K562 (cell line): ENCODE measurements at regions not wholly inside any gene's neighbourhood (a gene's known extent, or its start where the extent isn't known, plus 50 kb on each side); places are given as distances from the start of the nearest gene placed in this dataset.
A peak's percentile ranks its signal among the peaks of the same experiment; 100 is the strongest.

Experiments used
- C11orf30 ChIP-seq: fragments of 450-650 bp; IDR thresholded peaks from 2 replicates; pipeline ENCODE4 v1.6.1; 2016; ENCODE audit warnings: low read depth, mild to moderate bottlenecking
- CEBPB ChIP-seq: fragments of 450-650 bp; IDR thresholded peaks from 2 replicates; pipeline ENCODE4 v1.6.1; 2016; ENCODE audit warnings: missing genetic modification characterization, missing compliant biosample characterization
- COPS2 ChIP-seq: fragments of 450-650 bp; conservative IDR thresholded peaks from 2 replicates; pipeline ENCODE4 v1.6.1; 2016; ENCODE audit warnings: mild to moderate bottlenecking, moderate library complexity
- CSDE1 ChIP-seq, 2 experiments: fragments of 450-650 bp; IDR thresholded peaks; 2 replicates each; pipeline ENCODE4 v1.6.1; 2016; ENCODE audit warnings: mild to moderate bottlenecking in 1 of 2
- EP400 ChIP-seq: fragments of 450-650 bp; IDR thresholded peaks from 2 replicates; pipeline ENCODE4 v1.6.1; 2017; ENCODE audit warnings: antibody characterized with exemption, mild to moderate bottlenecking, moderate library complexity
- HOXB6 ChIP-seq: fragments of 250-450 bp; sonication (Bioruptor Pico); IDR thresholded peaks from 2 replicates; pipeline ENCODE4 v1.5.1; 2022; ENCODE audit warnings: mild to moderate bottlenecking, borderline replicate concordance
- MAZ ChIP-seq, 2 experiments: fragments of 450-650 bp in 1 of 2; sonication (generic) in 1 of 2; formaldehyde crosslinking; IDR thresholded peaks in 1 of 2; conservative IDR thresholded peaks in 1 of 2; 2 replicates each; pipeline versions ENCODE4 v1.4.0 to v1.5.0; 2020; ENCODE audit warnings: mild to moderate bottlenecking in 1 of 2, missing genetic modification reagents in 1 of 2
- MCM7 ChIP-seq, 2 experiments: fragments of 450-650 bp; IDR thresholded peaks; 2 replicates each; pipeline ENCODE4 v1.6.1; 2016 to 2018
- NFRKB ChIP-seq: fragments of 450-650 bp; IDR thresholded peaks from 2 replicates; pipeline ENCODE4 v1.6.1; 2016; ENCODE audit warnings: low read depth
- RAD51 ChIP-seq: fragments of 450-650 bp; IDR thresholded peaks from 2 replicates; pipeline ENCODE4 v1.7.1; 2016; ENCODE audit warnings: low read depth, mild to moderate bottlenecking, borderline replicate concordance
- RBM39 ChIP-seq: fragments of 200-400 bp; formaldehyde crosslinking; optimal IDR thresholded peaks from 2 replicates; pipeline ENCODE3; 2018; ENCODE audit warnings: low read depth, low read length
- RCOR1 ChIP-seq, 2 experiments: IDR thresholded peaks; 2 replicates each; pipeline ENCODE4 v1.6.1; 2012; ENCODE audit warnings: low read depth in 2 of 2, low read length in 2 of 2, borderline replicate concordance in 1 of 2, improper control_type of control experiment in 1 of 2
- RNF2 ChIP-seq: sonication (generic); IDR thresholded peaks from 2 replicates; pipeline ENCODE4 v1.6.1; 2016
- SP2 ChIP-seq: IDR thresholded peaks from 2 replicates; pipeline ENCODE4 v1.6.1; 2011; ENCODE audit warnings: mild to moderate bottlenecking, low read depth, low read length, moderate library complexity; ENCODE audit not compliant: poor library complexity, severe bottlenecking; ENCODE audit errors: extremely low read depth
- TAF1 ChIP-seq: IDR thresholded peaks from 2 replicates; pipeline ENCODE4 v1.6.1; 2011; ENCODE audit warnings: mild to moderate bottlenecking, low read length, moderate library complexity; ENCODE audit not compliant: insufficient read depth, control insufficient read depth, severe bottlenecking; ENCODE audit errors: extremely low read depth
- ZFP36 ChIP-seq: fragments of 150-350 bp; IDR thresholded peaks from 2 replicates; pipeline ENCODE4 v1.6.1; 2018; ENCODE audit warnings: low read length, low read depth; ENCODE audit not compliant: partially characterized antibody
- ZNF175 ChIP-seq: fragments of 200-800 bp; sonication (Bioruptor generic); IDR thresholded peaks from 2 replicates; pipeline ENCODE4 v1.6.1; 2016; ENCODE audit warnings: low read depth, mild to moderate bottlenecking, missing genetic modification characterization, missing compliant biosample characterization
- ZNF184 ChIP-seq: sonication (generic); formaldehyde crosslinking; IDR thresholded peaks from 2 replicates; pipeline ENCODE4 v1.5.0; 2020; ENCODE audit warnings: missing genetic modification reagents
- ZNF384 ChIP-seq: IDR thresholded peaks from 2 replicates; pipeline ENCODE4 v1.6.1; 2012; ENCODE audit warnings: low read depth, low read length, improper control_type of control experiment
- ZNF785 ChIP-seq: fragments of 250-450 bp; sonication (Bioruptor Pico); IDR thresholded peaks from 2 replicates; pipeline ENCODE4 v1.4.0; 2020; ENCODE audit warnings: mild to moderate bottlenecking
- ZSCAN32 ChIP-seq: fragments of 450-650 bp; formaldehyde crosslinking; IDR thresholded peaks from 2 replicates; pipeline ENCODE4 v1.4.0; 2020; ENCODE audit warnings: mild to moderate bottlenecking, moderate library complexity
- TF ChIP-seq, protein P1 (sequence below): fragments of 200-400 bp; formaldehyde crosslinking; IDR thresholded peaks from 2 replicates; pipeline ENCODE4 v1.6.1; 2017; ENCODE audit warnings: mild to moderate bottlenecking, low read depth, low read length, moderate library complexity
- TF ChIP-seq, protein P2 (sequence below), 2 experiments: IDR thresholded peaks; 2 replicates each; pipeline ENCODE4 v1.6.1; 2012; ENCODE audit warnings: improper control_type of control experiment in 2 of 2, low read depth in 2 of 2, low read length in 2 of 2, borderline replicate concordance in 1 of 2
- TF ChIP-seq, protein P3 (sequence below): sonication (generic); formaldehyde crosslinking; IDR thresholded peaks from 2 replicates; pipeline ENCODE4 v1.8.0; 2022; ENCODE audit warnings: mild to moderate bottlenecking, missing genetic modification reagents, borderline replicate concordance

DNA sequence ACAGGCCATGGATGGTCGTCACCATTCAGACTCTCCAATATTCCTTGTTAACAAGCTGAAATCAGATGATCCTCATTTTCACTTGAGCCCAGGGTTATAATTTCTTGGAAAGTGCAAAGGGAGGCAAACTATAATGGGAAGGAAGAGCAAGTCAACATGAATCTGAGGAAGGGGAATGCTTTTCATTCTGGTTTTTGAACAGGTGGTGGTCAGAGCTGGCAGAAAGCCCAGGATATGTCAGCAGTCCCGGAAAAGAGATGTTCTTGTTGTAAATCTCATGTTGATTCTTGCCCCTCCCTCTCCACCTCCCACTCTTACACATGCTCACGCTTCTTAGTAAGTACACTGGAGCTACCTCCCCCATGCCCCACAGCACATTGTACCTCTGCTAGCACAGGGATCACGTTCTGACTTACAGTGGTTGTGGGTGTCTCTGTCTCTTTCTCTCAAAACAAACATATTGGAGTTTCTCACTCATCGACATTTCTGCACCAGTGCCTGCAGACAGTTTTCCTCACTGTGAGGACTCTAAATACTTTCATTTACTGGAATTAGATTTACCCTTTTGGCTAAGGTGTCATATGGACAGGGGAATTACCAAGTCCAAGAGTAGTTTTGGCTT lies 77.6 kb downstream of the XCL2 start (continued):
- TF ChIP-seq, protein P1, sequence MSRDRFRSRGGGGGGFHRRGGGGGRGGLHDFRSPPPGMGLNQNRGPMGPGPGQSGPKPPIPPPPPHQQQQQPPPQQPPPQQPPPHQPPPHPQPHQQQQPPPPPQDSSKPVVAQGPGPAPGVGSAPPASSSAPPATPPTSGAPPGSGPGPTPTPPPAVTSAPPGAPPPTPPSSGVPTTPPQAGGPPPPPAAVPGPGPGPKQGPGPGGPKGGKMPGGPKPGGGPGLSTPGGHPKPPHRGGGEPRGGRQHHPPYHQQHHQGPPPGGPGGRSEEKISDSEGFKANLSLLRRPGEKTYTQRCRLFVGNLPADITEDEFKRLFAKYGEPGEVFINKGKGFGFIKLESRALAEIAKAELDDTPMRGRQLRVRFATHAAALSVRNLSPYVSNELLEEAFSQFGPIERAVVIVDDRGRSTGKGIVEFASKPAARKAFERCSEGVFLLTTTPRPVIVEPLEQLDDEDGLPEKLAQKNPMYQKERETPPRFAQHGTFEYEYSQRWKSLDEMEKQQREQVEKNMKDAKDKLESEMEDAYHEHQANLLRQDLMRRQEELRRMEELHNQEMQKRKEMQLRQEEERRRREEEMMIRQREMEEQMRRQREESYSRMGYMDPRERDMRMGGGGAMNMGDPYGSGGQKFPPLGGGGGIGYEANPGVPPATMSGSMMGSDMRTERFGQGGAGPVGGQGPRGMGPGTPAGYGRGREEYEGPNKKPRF, result no peak
- TF ChIP-seq HOXB6 (no peak), RCOR1 (IDR thresholded peaks at IDR 0.05; ENCODE audit: borderline replicate concordance in 1 of 2, low read depth in 2 of 2, low read length in 2 of 2) (peak in 1 of 2 experiments; percentile 93; a peak in 2 of 4 replicates), CSDE1 (IDR thresholded peaks at IDR 0.05) (no peak), CEBPB (no peak), ZNF384 (no peak), RBM39 (no peak), ZNF785 (CRISPR knock-in tag) (no peak), MCM7 (IDR thresholded peaks at IDR 0.05) (no peak), COPS2 (no peak), ZNF184 (CRISPR knock-in tag) (no peak), EP400 (peak; percentile 27; the same call in 1 of the 2 replicates), MAZ (CRISPR knock-in tag; conservative IDR thresholded peaks at IDR 0.05 in 1 of 2, IDR thresholded peaks at IDR 0.05 in 1 of 2) (peak in 1 of 2 experiments; percentile 77; a peak in 2 of 4 replicates), C11orf30 (no peak), RNF2 (peak; percentile 73), TAF1 (peak; percentile 53), RAD51 (no peak), NFRKB (no peak), SP2 (no peak), ZNF175 (CRISPR knock-in tag) (no peak), ZSCAN32 (CRISPR knock-in tag) (no peak), ZFP36 (peak; percentile 15)
- TF ChIP-seq, protein P2, sequence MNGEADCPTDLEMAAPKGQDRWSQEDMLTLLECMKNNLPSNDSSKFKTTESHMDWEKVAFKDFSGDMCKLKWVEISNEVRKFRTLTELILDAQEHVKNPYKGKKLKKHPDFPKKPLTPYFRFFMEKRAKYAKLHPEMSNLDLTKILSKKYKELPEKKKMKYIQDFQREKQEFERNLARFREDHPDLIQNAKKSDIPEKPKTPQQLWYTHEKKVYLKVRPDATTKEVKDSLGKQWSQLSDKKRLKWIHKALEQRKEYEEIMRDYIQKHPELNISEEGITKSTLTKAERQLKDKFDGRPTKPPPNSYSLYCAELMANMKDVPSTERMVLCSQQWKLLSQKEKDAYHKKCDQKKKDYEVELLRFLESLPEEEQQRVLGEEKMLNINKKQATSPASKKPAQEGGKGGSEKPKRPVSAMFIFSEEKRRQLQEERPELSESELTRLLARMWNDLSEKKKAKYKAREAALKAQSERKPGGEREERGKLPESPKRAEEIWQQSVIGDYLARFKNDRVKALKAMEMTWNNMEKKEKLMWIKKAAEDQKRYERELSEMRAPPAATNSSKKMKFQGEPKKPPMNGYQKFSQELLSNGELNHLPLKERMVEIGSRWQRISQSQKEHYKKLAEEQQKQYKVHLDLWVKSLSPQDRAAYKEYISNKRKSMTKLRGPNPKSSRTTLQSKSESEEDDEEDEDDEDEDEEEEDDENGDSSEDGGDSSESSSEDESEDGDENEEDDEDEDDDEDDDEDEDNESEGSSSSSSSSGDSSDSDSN (IDR thresholded peaks at IDR 0.05; ENCODE audit: borderline replicate concordance in 1 of 2, low read depth in 2 of 2, low read length in 2 of 2), result no peak
- TF ChIP-seq, protein P3, sequence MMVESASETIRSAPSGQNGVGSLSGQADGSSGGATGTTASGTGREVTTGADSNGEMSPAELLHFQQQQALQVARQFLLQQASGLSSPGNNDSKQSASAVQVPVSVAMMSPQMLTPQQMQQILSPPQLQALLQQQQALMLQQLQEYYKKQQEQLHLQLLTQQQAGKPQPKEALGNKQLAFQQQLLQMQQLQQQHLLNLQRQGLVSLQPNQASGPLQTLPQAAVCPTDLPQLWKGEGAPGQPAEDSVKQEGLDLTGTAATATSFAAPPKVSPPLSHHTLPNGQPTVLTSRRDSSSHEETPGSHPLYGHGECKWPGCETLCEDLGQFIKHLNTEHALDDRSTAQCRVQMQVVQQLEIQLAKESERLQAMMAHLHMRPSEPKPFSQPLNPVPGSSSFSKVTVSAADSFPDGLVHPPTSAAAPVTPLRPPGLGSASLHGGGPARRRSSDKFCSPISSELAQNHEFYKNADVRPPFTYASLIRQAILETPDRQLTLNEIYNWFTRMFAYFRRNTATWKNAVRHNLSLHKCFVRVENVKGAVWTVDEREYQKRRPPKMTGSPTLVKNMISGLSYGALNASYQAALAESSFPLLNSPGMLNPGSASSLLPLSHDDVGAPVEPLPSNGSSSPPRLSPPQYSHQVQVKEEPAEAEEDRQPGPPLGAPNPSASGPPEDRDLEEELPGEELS (CRISPR knock-in tag), result no peak
